GM19397 (cell line): ENCODE measurements at regions not wholly inside any gene's neighbourhood (a gene's known extent, or its start where the extent isn't known, plus 50 kb on each side); places are given as distances from the start of the nearest gene placed in this dataset.

Source experiments
- ATAC-seq: cut with Tn5 transposase; IDR thresholded peaks from one replicate; pipeline ENCODE4 v1.9.1; 2021; ENCODE audit warnings: mild to moderate bottlenecking, moderate library complexity; ENCODE audit not compliant: unreplicated experiment

GRCh38 chr12:115012861-115013235 is 328.9 kb upstream of the TBX3 start:
- no peak for ATAC-seq

- ATAC-seq, result no peak
Observed at GRCh38 chr12:115011703-115012102, 327.7 kb upstream of the TBX3 start.

GRCh38 chr12:115010324-115010995 is 326.5 kb upstream of the TBX3 start:
- no peak for ATAC-seq

GRCh38 chr12:115008929-115009328 is 325.0 kb upstream of the TBX3 start:
- peak; percentile 80 for ATAC-seq

GRCh38 chr12:115004470-115005146 is 320.6 kb upstream of the TBX3 start:
- no peak for ATAC-seq

- ATAC-seq, result no peak
Observed at GRCh38 chr12:115002434-115002833, 318.5 kb upstream of the TBX3 start.

- no peak for ATAC-seq
Observed at GRCh38 chr12:115001571-115002180, 317.7 kb upstream of the TBX3 start.

GRCh38 chr12:115000038-115000437 is 316.1 kb upstream of the TBX3 start:
- ATAC-seq, result no peak

GRCh38 chr12:114998750-114999128 is 314.8 kb upstream of the TBX3 start:
- ATAC-seq, result no peak

- ATAC-seq, result no peak
Observed at GRCh38 chr12:114998118-114998749, 314.3 kb upstream of the TBX3 start.

GRCh38 chr12:114996382-114996781 is 312.4 kb upstream of the TBX3 start:
- ATAC-seq, result no peak

GRCh38 chr12:114995891-114996290 is 311.9 kb upstream of the TBX3 start:
- ATAC-seq, result no peak

- no peak for ATAC-seq
Observed at GRCh38 chr12:114993165-114993564, 309.2 kb upstream of the TBX3 start.

- ATAC-seq, result no peak
Observed at GRCh38 chr12:114992443-114992842, 308.5 kb upstream of the TBX3 start.

- ATAC-seq, result no peak
Observed at GRCh38 chr12:114990381-114990780, 306.4 kb upstream of the TBX3 start.

- ATAC-seq, result no peak
Observed at GRCh38 chr12:114986849-114987248, 302.9 kb upstream of the TBX3 start.

- no peak for ATAC-seq
Observed at GRCh38 chr12:114986178-114986714, 302.3 kb upstream of the TBX3 start.

GRCh38 chr12:114984634-114985061 is 300.7 kb upstream of the TBX3 start:
- no peak for ATAC-seq

- ATAC-seq, result no peak
Observed at GRCh38 chr12:114982760-114983159, 298.8 kb upstream of the TBX3 start.

- no peak for ATAC-seq
Observed at GRCh38 chr12:114981036-114981435, 297.1 kb upstream of the TBX3 start.

GRCh38 chr12:114976959-114977358 is 293.0 kb upstream of the TBX3 start:
- no peak for ATAC-seq

GRCh38 chr12:114976372-114976771 is 292.4 kb upstream of the TBX3 start:
- ATAC-seq, result no peak
